K562 (cell line): ENCODE measurements at regions not wholly inside any gene's neighbourhood (a gene's known extent, or its start where the extent isn't known, plus 50 kb on each side); places are given as distances from the start of the nearest gene placed in this dataset.

Experiments
- CHD2 ChIP-seq: IDR thresholded peaks from 2 replicates; pipeline ENCODE4 v1.6.1; 2011; ENCODE audit warnings: low read depth, low read length
- EZH2 ChIP-seq: IDR thresholded peaks from 2 replicates; pipeline ENCODE4 v1.6.1; 2012; ENCODE audit warnings: low read depth, mild to moderate bottlenecking, inconsistent platforms, low read length, borderline replicate concordance
- KDM1A ChIP-seq, 2 experiments: fragments of 450-650 bp; IDR thresholded peaks; 2 replicates each; pipeline ENCODE4 v1.6.1; 2016; ENCODE audit warnings: mild to moderate bottlenecking in 2 of 2
- NELFE ChIP-seq: IDR thresholded peaks from 2 replicates; pipeline ENCODE4 v1.6.1; 2011; ENCODE audit warnings: mild to moderate bottlenecking; ENCODE audit not compliant: insufficient read depth, insufficient read length
- NFYB ChIP-seq: IDR thresholded peaks from 2 replicates; pipeline ENCODE4 v1.6.1; 2011; ENCODE audit warnings: mild to moderate bottlenecking, moderate library complexity; ENCODE audit not compliant: insufficient read length; ENCODE audit errors: extremely low read depth
- POLR2A ChIP-seq: fragments of 450-650 bp; conservative IDR thresholded peaks from 2 replicates; pipeline ENCODE4 v1.6.1; 2016
- RFX5 ChIP-seq: IDR thresholded peaks from 2 replicates; pipeline ENCODE4 v1.6.1; 2011; ENCODE audit warnings: low read depth, mild to moderate bottlenecking, improper control_type of control experiment, low read length
- TAF15 ChIP-seq: fragments of 200-400 bp; formaldehyde crosslinking; IDR thresholded peaks from 2 replicates; pipeline ENCODE4 v1.6.1; 2017; ENCODE audit warnings: mild to moderate bottlenecking, low read depth, low read length, moderate library complexity
- TARDBP ChIP-seq: fragments of 450-650 bp; IDR thresholded peaks from 2 replicates; pipeline ENCODE4 v1.6.1; 2016
- ZNF232 ChIP-seq: sonication (generic); formaldehyde crosslinking; IDR thresholded peaks from 2 replicates; pipeline ENCODE4 v1.8.0; 2022; ENCODE audit warnings: mild to moderate bottlenecking, missing genetic modification reagents
- TF ChIP-seq, protein P1 (sequence below): fragments of 150-350 bp; IDR thresholded peaks from 2 replicates; pipeline ENCODE4 v1.6.1; 2014; ENCODE audit warnings: low read depth, mild to moderate bottlenecking, low read length, borderline replicate concordance

DNA sequence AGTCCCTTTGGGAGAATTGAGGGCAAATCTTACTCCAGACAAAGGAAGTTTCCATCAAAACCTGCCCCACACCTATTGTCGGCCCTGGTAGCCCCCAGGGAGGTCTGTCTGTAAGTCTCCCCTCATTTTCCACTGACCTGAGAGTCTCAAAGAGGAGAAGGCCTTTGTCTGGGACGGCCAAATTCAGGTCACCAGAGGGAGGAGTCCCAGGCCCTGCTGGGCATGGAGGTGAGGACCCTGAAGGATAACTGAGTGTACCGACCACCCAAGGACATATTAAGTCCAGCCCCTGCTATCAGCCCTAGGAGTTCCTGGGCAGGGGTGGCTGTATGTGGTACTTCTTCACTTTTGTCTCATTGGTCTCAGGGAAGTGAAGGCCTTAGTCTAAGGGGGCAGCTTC lies 229.9 kb downstream of the FGF13 start:
- TF ChIP-seq CHD2, result no peak
- no peak for TF ChIP-seq KDM1A (IDR thresholded peaks at IDR 0.05)
- TF ChIP-seq RFX5, result no peak
- TF ChIP-seq TAF15, result no peak
- TF ChIP-seq NFYB, result no peak
- no peak for TF ChIP-seq POLR2A
- TF ChIP-seq, protein P1, sequence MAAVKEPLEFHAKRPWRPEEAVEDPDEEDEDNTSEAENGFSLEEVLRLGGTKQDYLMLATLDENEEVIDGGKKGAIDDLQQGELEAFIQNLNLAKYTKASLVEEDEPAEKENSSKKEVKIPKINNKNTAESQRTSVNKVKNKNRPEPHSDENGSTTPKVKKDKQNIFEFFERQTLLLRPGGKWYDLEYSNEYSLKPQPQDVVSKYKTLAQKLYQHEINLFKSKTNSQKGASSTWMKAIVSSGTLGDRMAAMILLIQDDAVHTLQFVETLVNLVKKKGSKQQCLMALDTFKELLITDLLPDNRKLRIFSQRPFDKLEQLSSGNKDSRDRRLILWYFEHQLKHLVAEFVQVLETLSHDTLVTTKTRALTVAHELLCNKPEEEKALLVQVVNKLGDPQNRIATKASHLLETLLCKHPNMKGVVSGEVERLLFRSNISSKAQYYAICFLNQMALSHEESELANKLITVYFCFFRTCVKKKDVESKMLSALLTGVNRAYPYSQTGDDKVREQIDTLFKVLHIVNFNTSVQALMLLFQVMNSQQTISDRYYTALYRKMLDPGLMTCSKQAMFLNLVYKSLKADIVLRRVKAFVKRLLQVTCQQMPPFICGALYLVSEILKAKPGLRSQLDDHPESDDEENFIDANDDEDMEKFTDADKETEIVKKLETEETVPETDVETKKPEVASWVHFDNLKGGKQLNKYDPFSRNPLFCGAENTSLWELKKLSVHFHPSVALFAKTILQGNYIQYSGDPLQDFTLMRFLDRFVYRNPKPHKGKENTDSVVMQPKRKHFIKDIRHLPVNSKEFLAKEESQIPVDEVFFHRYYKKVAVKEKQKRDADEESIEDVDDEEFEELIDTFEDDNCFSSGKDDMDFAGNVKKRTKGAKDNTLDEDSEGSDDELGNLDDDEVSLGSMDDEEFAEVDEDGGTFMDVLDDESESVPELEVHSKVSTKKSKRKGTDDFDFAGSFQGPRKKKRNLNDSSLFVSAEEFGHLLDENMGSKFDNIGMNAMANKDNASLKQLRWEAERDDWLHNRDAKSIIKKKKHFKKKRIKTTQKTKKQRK, result no peak
- no peak for TF ChIP-seq TARDBP
- no peak for TF ChIP-seq ZNF232 (CRISPR knock-in tag)
- no peak for TF ChIP-seq NELFE
- no peak for TF ChIP-seq EZH2
